GM19463 (cell line): ENCODE measurements at regions not wholly inside any gene's neighbourhood (a gene's known extent, or its start where the extent isn't known, plus 50 kb on each side); places are given as distances from the start of the nearest gene placed in this dataset.
A peak's percentile ranks its signal among the peaks of the same experiment; 100 is the strongest.
"Not testable (repeated sequence)": the region's sequence is repeated elsewhere in the genome, so short reads cannot be mapped to it uniquely, and the experiment has no call there.

Experiments used
- ATAC-seq: cut with Tn5 transposase; IDR thresholded peaks from one replicate; pipeline ENCODE4 v1.9.1; 2021; ENCODE audit warnings: mild to moderate bottlenecking, moderate library complexity; ENCODE audit not compliant: unreplicated experiment

- ATAC-seq: no peak
Measured at GRCh38 chr1:187038784-187039183, 210.0 kb downstream of the PLA2G4A start.

GRCh38 chr1:187041104-187041503 lies 212.4 kb downstream of the PLA2G4A start:
- no peak for ATAC-seq

DNA sequence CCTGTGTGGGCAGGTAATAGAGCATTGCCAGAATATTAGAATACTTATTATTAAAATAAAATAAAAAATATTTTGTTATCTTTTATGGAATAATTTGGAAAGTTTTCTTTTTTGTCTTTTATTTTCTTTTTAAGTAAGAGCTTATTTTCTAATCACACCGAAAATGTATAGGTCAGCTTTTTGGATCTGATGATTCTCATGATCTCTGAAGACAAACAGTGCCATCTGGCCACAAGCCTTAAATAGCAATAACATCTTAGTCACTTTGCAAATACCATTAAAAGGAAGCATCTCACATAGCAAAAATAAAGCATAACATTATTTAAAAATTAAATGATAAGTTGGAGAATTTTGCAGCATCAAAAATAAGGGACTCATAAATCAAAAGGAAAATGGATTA lies 213.8 kb downstream of the PLA2G4A start:
- ATAC-seq: no peak

GRCh38 chr1:187043433-187043832 lies 214.7 kb downstream of the PLA2G4A start:
- ATAC-seq: not testable (repeated sequence)

DNA sequence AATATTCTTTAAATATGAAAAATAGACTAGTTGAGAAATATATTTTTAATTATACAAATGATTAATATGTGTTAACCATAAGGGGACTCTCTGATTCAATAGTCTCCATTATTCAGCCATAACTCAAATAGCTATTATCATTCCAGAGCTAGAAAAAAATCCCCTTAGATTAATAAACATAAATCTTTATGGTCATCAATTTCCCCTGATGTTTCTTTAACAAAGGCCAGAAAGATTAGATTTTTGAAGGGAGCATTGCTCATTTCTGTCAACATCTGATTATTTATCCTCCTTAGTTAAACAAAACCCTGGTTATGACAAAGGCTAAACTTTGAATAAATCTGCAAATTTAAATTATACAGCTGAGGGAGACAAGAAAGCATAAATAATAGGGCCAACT lies 215.7 kb downstream of the PLA2G4A start:
- ATAC-seq: no peak

GRCh38 chr1:187045371-187045770 lies 216.6 kb downstream of the PLA2G4A start:
- no peak for ATAC-seq

DNA sequence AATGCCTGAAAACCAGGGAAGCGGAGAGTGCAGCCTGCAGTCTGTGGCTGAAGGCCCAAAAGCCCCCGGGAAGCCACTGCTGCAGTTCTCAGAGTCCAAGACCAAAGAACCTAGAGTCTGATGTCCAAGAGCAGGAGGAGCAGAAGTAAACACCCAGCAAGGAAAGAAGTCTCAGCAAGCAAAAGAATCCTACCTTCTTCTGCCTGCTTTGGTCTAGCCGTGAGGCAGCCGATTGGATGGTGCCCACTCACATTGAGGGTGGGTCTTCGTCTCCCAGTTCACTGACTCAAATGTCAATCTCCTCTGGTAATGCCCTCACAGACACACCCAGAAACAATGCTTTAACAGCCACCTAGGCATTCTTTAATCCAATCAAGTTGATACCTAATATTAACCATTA lies 217.5 kb downstream of the PLA2G4A start:
- no peak for ATAC-seq

DNA sequence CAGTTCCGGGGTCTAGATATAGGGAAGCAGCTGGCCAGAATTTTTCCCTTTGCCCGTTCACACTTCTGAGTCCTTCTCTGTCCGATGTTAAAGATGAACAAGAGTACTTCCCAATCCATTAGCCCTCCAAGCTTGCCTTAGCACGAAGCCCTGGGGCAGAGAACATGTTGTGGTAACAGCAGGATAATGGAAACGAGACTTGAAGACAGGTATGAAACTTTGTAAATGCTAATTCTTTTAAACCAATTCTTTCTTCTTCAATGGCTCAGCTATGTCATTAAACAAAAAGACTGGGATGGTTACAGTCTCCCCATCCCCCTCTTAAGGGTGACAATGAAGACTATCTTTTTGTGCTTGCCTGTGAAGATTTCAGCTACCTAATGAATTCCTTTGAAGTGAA lies 218.5 kb downstream of the PLA2G4A start:
- ATAC-seq: no peak

DNA sequence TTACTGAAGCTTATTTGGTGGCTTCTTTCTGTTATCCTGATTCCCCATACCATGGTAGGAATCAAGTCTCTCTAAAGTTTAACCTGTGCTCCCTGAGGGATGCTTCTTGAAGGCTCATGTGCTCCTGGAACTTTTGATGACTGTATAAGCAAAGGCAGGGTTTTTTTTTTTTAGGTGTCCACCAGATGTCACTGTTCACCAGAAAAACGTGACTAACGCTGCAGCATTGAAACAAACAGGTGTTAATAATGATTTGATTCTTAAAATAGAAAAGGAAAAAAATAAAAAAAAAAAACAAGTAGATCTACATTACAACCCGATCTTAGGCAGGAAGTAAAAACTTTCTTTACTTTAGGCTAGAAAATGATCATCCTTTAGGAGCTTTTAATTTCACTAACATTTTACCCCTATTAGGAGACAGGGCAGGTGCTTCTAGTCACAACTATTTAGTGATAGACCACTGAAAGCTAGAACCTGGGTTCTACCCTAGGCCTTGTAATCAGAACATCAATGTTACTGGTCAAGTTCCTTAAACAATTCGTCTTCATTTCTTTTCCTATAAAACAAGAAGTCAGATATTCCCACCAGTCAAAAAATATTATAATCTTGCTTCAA lies 223.0 kb downstream of the PLA2G4A start:
- ATAC-seq: peak; percentile 73

DNA sequence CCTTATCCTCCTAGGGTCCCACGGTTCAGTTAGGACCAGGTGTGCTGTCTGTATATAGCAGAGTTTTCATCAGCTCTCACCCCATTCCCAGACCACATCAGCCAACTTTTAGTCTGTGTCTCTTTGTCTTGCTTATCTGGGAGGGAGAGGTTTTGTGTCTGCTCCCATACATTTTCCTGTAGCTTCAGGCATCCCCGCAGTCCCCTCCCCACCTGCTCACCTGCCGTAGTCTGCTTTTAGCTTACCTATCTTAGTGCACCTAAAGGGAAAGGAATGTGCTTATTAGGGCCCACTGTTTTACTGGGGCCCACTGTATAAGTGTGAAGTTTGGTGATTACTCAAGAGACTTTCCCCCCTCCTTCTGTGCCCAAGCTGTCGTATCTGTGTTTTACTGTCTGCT lies 225.1 kb downstream of the PLA2G4A start:
- no peak for ATAC-seq

GRCh38 chr1:187054862-187055757 lies 226.4 kb downstream of the PLA2G4A start:
- ATAC-seq: no peak

- no peak for ATAC-seq
Measured at GRCh38 chr1:187063271-187063670, 234.5 kb downstream of the PLA2G4A start.

DNA sequence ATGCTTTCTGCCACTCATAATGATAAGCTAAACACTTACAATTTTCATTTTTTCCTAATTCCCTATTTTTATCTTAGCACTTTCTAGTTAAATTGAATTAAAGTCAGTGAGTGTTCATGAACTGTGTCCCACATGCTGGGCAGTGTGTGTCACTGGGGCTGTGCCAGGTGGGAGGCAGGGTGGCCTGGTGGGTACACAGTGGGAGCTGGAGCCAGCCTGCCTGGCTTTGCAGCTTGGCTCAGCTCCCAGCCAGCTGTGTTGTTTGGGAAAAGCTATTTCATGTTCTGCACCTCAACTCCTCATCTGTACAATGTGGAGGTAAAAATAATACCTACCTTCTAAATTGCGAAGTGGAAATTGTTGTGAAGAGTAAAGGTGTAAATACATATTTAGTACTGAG lies 238.4 kb downstream of the PLA2G4A start:
- ATAC-seq: no peak

DNA sequence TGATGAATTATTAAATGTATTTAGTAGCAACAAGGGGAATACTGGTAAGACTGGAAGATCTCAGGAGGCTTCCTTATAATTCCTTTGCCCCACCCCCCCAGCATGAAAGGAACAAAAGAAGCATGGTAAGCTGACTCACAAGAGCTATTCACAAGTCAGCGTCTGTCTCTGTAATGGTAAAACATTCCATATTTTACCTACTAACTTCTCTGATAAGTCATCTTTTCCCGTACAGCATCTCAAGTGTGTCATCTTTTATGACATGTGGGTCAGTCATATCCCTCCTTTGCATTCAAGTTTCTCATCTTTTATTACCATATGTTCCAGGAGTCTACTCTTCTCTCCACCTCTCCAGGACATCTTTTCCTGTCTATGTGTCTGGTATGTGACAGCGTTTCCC lies 241.3 kb downstream of the PLA2G4A start:
- ATAC-seq: no peak

DNA sequence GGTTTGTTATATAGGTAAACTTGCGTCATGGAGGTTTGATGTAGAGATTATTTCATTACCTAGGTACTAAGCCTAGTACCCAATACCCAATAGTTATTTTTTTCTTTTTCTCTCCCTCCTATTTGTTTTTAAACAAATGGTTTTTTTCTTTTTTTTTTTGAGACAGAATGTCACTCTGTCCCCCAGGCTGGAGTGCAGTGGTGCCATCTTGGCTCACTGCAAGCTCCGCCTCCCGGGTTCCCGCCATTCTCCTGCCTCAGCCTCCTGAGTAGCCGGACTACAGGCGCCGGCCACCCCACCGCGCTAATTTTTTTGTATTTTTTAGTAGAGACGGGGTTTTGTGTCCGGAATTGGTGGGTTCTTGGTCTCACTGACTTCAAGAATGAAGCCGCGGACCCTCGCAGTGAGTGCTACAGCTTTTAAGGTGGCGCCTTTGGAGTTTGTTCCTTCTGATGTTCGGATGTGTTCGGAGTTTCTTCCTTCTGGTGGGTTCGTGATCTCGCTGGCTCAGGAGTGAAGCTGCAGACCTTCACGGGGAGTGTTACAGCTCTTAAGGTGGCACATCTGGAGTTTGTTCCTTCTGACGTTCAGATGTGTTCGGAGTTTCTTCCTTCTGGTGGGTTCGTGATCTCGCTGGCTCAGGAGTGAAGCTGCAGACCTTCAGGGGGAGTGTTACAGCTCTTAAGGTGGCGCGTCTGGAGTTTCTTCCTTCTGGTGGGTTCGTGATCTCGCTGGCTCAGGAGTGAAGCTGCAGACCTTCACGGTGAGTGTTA lies 243.7 kb downstream of the PLA2G4A start:
- ATAC-seq: peak; percentile 68

DNA sequence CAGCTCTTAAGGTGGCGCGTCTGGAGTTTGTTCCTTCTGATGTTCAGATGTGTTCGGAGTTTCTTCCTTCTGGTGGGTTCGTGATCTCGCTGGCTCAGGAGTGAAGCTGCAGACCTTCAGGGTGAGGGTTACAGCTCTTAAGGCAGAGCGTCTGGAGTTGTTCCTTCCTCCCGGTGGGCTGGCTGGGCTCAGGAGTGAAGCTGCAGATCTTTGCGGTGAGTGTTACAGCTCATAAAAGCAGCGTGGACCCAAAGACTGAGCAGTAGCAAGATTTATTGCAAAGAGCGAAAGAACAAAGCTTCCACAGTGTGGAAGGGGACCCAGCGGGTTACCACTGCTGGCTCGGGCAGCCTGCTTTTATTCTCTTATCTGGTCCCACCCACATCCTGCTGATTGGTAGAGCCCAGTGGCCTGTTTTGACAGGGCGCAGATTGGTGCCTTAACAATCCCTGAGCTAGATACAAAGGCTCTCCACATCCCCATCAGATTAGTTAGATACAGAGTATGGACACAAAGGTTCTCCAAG lies 244.3 kb downstream of the PLA2G4A start:
- ATAC-seq: peak; percentile 35

GRCh38 chr1:187073634-187074245 lies 245.0 kb downstream of the PLA2G4A start:
- ATAC-seq: not testable (repeated sequence)

DNA sequence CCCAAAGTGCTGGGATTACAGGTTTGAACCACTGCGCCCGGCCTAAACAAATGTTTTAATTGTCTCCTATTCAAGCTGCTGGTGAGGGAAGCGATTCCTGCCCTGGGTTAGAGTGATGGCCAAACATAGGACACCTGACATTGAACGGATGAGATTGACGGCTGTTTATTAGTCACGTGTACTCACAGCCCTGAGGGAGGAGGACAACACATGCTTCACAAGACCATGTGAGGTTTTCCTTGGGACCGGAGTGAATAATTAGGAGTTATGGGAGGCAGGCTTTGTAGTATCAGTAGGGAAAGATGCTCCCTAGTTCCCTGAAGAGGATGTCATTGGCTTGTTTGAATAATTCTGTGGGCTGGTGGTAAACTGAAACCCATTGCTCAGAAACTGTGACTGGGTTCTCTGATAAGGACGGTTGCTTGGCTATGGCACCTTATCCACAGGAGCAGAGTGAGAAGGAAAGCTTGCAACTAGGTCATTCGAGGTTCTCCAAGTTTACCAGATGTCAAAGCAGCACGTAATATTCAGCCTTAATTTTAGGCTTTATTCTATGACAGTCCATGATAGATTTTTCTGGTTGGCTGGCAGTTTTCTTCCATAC lies 245.8 kb downstream of the PLA2G4A start:
- ATAC-seq: no peak

DNA sequence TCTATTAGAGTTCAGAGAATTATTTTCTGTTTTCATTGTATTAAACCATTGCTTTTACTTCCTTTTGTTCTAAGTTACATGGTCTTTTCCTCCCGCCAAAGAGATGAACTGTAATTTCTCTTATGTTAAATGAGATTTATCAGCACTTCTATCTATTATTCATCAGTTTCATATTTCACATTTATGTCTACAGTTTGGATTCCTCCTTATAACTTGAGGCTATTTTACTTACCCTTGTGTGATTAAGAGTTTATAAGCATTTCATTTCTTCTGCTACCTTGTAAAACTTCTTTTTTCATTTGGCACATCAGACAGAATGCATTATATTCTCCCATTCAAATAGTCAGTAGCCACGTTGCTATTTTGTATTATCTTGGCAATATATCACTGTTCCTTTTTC lies 248.2 kb downstream of the PLA2G4A start:
- ATAC-seq: no peak

GRCh38 chr1:187078321-187078720 lies 249.6 kb downstream of the PLA2G4A start:
- ATAC-seq: no peak

DNA sequence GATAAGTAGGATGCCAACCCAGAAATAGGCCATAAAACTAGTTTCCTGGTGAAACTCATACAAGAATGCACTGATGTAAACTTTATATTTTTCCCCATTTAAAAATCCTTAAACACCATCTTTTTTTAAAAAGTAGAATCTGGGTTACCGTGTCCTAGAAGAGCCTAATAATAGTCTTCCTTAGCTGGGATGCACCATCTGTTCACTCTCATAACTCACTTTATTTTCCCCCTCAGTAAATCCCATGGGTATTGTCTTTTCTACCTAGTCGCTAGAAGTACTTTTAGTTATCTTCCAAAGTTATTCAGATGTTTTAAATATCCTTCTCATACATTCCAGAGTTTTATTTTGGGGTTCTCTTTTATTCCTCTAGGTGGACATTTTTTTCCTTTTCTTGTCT lies 250.2 kb downstream of the PLA2G4A start:
- no peak for ATAC-seq
